ENCODE measurements at regions not wholly inside any gene's neighbourhood (a gene's known extent, or its start where the extent isn't known, plus 50 kb on each side); places are given as distances from the start of the nearest gene placed in this dataset.

GRCh38 chr7:53325061-53325460, 289.6 kb downstream of the POM121L12 start:
- Histone ChIP-seq H3K4me3 (ENCODE audit: low read depth, low read length) (no peak overlapping the region), H3K4me1 (ENCODE audit: control insufficient read depth, insufficient read depth, low read length) (no peaks in the 10 kb centered on the region), H3K27ac (ENCODE audit: extremely low read depth, low read depth, low read length) (no peak overlapping the region), H3K9me3 (ENCODE audit: control insufficient read depth, insufficient read depth, low read depth, low read length) (no peaks in the 10 kb centered on the region), H3K36me3 (ENCODE audit: control insufficient read depth in 2 of 2, insufficient read depth in 1 of 2, low read length in 2 of 2) (no peaks in the 10 kb centered on the region)
- ChIA-PET CTCF (no interaction called here), POLR2A (no interaction called here)
- no peak for TF ChIP-seq ZNF433 (tag by site-specific recombination; IDR thresholded peaks at IDR 0.05; ENCODE audit: low read depth)
- TF ChIP-seq ZXDB (tag by site-specific recombination; IDR thresholded peaks at IDR 0.05): no peak
- TF ChIP-seq ZBTB7A (tag by site-specific recombination; IDR thresholded peaks at IDR 0.05; ENCODE audit: low read depth): no peak
- TF ChIP-seq ZNF658 (tag by site-specific recombination; IDR thresholded peaks at IDR 0.05): no peak
- no peak for TF ChIP-seq ZFP37 (tag by site-specific recombination; IDR thresholded peaks at IDR 0.05)
- TF ChIP-seq ZNF629 (tag by site-specific recombination; IDR thresholded peaks at IDR 0.05): no peak
- no peak for TF ChIP-seq ZNF221 (tag by site-specific recombination; IDR thresholded peaks at IDR 0.05; ENCODE audit: borderline replicate concordance)
- TF ChIP-seq ZNF600 (tag by site-specific recombination; IDR thresholded peaks at IDR 0.05): no peak
- TF ChIP-seq ZNF121 (tag by site-specific recombination; IDR thresholded peaks at IDR 0.05): no peak
- no peak for TF ChIP-seq ZNF626 (tag by site-specific recombination; IDR thresholded peaks at IDR 0.05)
- no peak for TF ChIP-seq HOXD13 (CRISPR knock-in tag; IDR thresholded peaks at IDR 0.05; ENCODE audit: borderline replicate concordance)
- TF ChIP-seq ZIC2 (tag by site-specific recombination; IDR thresholded peaks at IDR 0.05): no peak

- Histone ChIP-seq H3K9me3 (ENCODE audit: control insufficient read depth, insufficient read depth, low read depth, low read length) (no peaks in the 10 kb centered on the region), H3K4me1 (ENCODE audit: control insufficient read depth, insufficient read depth, low read length) (no peaks in the 10 kb centered on the region), H3K27ac (ENCODE audit: extremely low read depth, low read depth, low read length) (no peak overlapping the region), H3K36me3 (ENCODE audit: control insufficient read depth in 2 of 2, insufficient read depth in 1 of 2, low read length in 2 of 2) (no peaks in the 10 kb centered on the region), H3K4me3 (ENCODE audit: low read depth, low read length) (no peak overlapping the region)
- ChIA-PET POLR2A (no interaction called here), CTCF (no interaction called here)
- TF ChIP-seq ZNF785 (tag by site-specific recombination; IDR thresholded peaks at IDR 0.05): no peak
- no peak for TF ChIP-seq ELK4 (IDR thresholded peaks at IDR 0.05; ENCODE audit: borderline replicate concordance, low read depth, low read length)
- no peak for TF ChIP-seq ZNF510 (tag by site-specific recombination; IDR thresholded peaks at IDR 0.05; ENCODE audit: insufficient replicate concordance)
- no peak for TF ChIP-seq ZNF747 (tag by site-specific recombination; IDR thresholded peaks at IDR 0.05)
- no peak for TF ChIP-seq EGR2 (tag by site-specific recombination; IDR thresholded peaks at IDR 0.05; ENCODE audit: low read depth)
- TF ChIP-seq ZNF514 (tag by site-specific recombination; IDR thresholded peaks at IDR 0.05): no peak
- TF ChIP-seq ZNF26 (tag by site-specific recombination; IDR thresholded peaks at IDR 0.05): no peak
- TF ChIP-seq ZNF692 (tag by site-specific recombination; IDR thresholded peaks at IDR 0.05): no peak
- no peak for TF ChIP-seq PBX3 (CRISPR knock-in tag; IDR thresholded peaks at IDR 0.05)
- TF ChIP-seq ZBTB10 (tag by site-specific recombination; IDR thresholded peaks at IDR 0.05): no peak
- TF ChIP-seq ZSCAN16 (tag by site-specific recombination; IDR thresholded peaks at IDR 0.05): no peak
- no peak for TF ChIP-seq ZNF157 (tag by site-specific recombination; IDR thresholded peaks at IDR 0.05)
- TF ChIP-seq ZNF529 (tag by site-specific recombination; IDR thresholded peaks at IDR 0.05; ENCODE audit: insufficient replicate concordance): no peak
- no peak for TF ChIP-seq OSR2 (tag by site-specific recombination; IDR thresholded peaks at IDR 0.05)
- no peak for TF ChIP-seq ZNF600 (tag by site-specific recombination; IDR thresholded peaks at IDR 0.05)
Measured at GRCh38 chr7:53326634-53327033, 291.2 kb downstream of the POM121L12 start.
